ENCODE measurements at regions not wholly inside any gene's neighbourhood (a gene's known extent, or its start where the extent isn't known, plus 50 kb on each side); places are given as distances from the start of the nearest gene placed in this dataset.

DNA sequence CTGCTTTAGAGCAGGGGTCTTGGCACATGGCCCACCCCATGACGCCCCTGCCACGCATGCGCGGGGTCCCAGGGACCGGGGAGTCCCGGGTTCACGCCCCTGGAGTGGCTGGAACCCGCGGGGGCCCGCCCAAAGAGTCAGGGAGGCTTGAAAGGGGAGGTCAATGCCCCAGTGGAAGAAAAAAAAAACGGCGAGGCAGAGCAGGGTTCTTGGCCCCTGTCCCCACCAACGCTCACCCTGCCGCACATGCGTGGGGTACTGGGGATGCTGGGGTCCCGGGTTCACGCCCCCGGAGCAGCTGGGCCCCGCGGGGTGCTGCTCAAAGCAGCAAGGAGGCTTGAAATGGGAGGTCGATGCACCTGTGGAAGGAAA, 319.1 kb downstream of the ALG10 start:
- Histone ChIP-seq H3K27ac (no peak overlapping the region), H3K27me3 (no peaks in the 10 kb centered on the region), H3K9ac (no peak overlapping the region), H3K9me3 (ENCODE audit: low read depth) (no peaks in the 10 kb centered on the region), H2AFZ (replicated peaks) (no peak overlapping the region), H3K79me2 (ENCODE audit: low read depth) (no peaks in the 10 kb centered on the region), H4K20me1 (ENCODE audit: low read depth) (no peaks in the 10 kb centered on the region), H3K4me2 (no peak overlapping the region), H3K4me1 (no peaks in the 10 kb centered on the region), H3K36me3 (no peaks in the 10 kb centered on the region), H3F3A (ENCODE audit: low read depth) (no peaks in the 10 kb centered on the region), H3K4me3 (no peak overlapping the region)
- peaks cover 31% of the 10 kb centered on the region for H3K9me3 Mint-ChIP-seq
- no peak for DNase-seq (ENCODE audit: low spot score)
- no peak overlapping the region for H3K27ac Mint-ChIP-seq
- no peaks in the 10 kb centered on the region for H3K36me3 Mint-ChIP-seq
- no peaks in the 10 kb centered on the region for H3K27me3 Mint-ChIP-seq (ENCODE audit: insufficient read depth, low read depth)
- H3K4me1 Mint-ChIP-seq, result no peaks in the 10 kb centered on the region
- H3K4me3 Mint-ChIP-seq, result no peak overlapping the region
- TF ChIP-seq EZH2phosphoT487 (IDR thresholded peaks at IDR 0.05), result no peak
- TF ChIP-seq, protein P1, sequence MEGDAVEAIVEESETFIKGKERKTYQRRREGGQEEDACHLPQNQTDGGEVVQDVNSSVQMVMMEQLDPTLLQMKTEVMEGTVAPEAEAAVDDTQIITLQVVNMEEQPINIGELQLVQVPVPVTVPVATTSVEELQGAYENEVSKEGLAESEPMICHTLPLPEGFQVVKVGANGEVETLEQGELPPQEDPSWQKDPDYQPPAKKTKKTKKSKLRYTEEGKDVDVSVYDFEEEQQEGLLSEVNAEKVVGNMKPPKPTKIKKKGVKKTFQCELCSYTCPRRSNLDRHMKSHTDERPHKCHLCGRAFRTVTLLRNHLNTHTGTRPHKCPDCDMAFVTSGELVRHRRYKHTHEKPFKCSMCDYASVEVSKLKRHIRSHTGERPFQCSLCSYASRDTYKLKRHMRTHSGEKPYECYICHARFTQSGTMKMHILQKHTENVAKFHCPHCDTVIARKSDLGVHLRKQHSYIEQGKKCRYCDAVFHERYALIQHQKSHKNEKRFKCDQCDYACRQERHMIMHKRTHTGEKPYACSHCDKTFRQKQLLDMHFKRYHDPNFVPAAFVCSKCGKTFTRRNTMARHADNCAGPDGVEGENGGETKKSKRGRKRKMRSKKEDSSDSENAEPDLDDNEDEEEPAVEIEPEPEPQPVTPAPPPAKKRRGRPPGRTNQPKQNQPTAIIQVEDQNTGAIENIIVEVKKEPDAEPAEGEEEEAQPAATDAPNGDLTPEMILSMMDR (IDR thresholded peaks at IDR 0.05), result no peak
- TF ChIP-seq EZH2 (IDR thresholded peaks at IDR 0.05), result no peak

DNA sequence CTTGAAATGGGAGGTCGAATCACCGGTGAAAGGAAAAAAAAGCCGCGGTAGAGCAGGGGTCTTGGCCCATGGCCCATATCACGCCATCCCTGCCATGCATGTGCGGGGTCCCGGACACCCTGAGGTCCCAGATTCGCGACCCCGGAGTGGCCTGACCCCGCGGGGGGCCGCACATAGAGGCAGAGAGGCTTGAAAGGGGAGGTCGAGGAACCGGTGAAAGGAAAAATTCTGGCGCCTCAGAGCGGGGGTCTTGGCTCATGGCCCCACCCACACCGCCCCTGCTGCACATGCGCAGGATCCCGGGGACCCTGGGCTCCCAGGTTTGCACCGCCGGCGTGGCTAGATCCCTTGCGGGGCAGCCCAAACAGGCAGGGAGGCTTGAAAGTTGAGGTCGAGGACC, 319.8 kb downstream of the ALG10 start:
- no peaks in the 10 kb centered on the region for H3K9me3 ChIP-seq (ENCODE audit: low read depth)
- peaks cover 38% of the 10 kb centered on the region for H3K9me3 Mint-ChIP-seq
- H3K4me3 Mint-ChIP-seq, result no peak overlapping the region

GRCh38 chr12:34343345-34343744, 321.0 kb downstream of the ALG10 start:
- Mint-ChIP-seq H3K4me3 (no peak overlapping the region), H3K36me3 (no peaks in the 10 kb centered on the region), H3K27ac (no peak overlapping the region), H3K27me3 (ENCODE audit: insufficient read depth, low read depth) (no peaks in the 10 kb centered on the region), H3K9me3 (peaks cover 33% of the 10 kb centered on the region), H3K4me1 (no peaks in the 10 kb centered on the region)
- Histone ChIP-seq H3K9ac (no peak overlapping the region), H3K4me3 (no peak overlapping the region), H3F3A (ENCODE audit: low read depth) (no peaks in the 10 kb centered on the region), H3K79me2 (ENCODE audit: low read depth) (no peaks in the 10 kb centered on the region), H3K4me1 (no peaks in the 10 kb centered on the region), H4K20me1 (ENCODE audit: low read depth) (no peaks in the 10 kb centered on the region), H3K9me3 (ENCODE audit: low read depth) (no peaks in the 10 kb centered on the region), H3K36me3 (no peaks in the 10 kb centered on the region), H3K27me3 (no peaks in the 10 kb centered on the region), H2AFZ (replicated peaks) (no peak overlapping the region), H3K27ac (no peak overlapping the region), H3K4me2 (no peak overlapping the region)
- TF ChIP-seq EZH2phosphoT487 (IDR thresholded peaks at IDR 0.05) (no peak), EZH2 (IDR thresholded peaks at IDR 0.05) (no peak)
- TF ChIP-seq, protein P1 (IDR thresholded peaks at IDR 0.05), result no peak
- DNase-seq (ENCODE audit: low spot score), result no peak

More for the DNA sequence above, 319.8 kb downstream of the ALG10 start:
- H3K4me3 ChIP-seq, result no peak overlapping the region
- no peaks in the 10 kb centered on the region for H3K27me3 ChIP-seq
- H3K4me2 ChIP-seq, result no peak overlapping the region
- DNase-seq (ENCODE audit: low spot score), result no peak
- H3K27ac Mint-ChIP-seq, result no peak overlapping the region
- no peaks in the 10 kb centered on the region for H4K20me1 ChIP-seq (ENCODE audit: low read depth)
- H3F3A ChIP-seq (ENCODE audit: low read depth), result no peaks in the 10 kb centered on the region
- H3K36me3 Mint-ChIP-seq, result no peaks in the 10 kb centered on the region
- H3K79me2 ChIP-seq (ENCODE audit: low read depth), result no peaks in the 10 kb centered on the region
- H3K4me1 Mint-ChIP-seq, result no peaks in the 10 kb centered on the region
- TF ChIP-seq, protein P1 (IDR thresholded peaks at IDR 0.05), result no peak
- no peak for TF ChIP-seq EZH2 (IDR thresholded peaks at IDR 0.05)
- no peak for TF ChIP-seq EZH2phosphoT487 (IDR thresholded peaks at IDR 0.05)
- no peak overlapping the region for H3K27ac ChIP-seq
- no peak overlapping the region for H2AFZ ChIP-seq (replicated peaks)
- H3K36me3 ChIP-seq, result no peaks in the 10 kb centered on the region
- no peaks in the 10 kb centered on the region for H3K4me1 ChIP-seq
- no peak overlapping the region for H3K9ac ChIP-seq
- no peaks in the 10 kb centered on the region for H3K27me3 Mint-ChIP-seq (ENCODE audit: insufficient read depth, low read depth)
